ENCODE measurements at regions not wholly inside any gene's neighbourhood (a gene's known extent, or its start where the extent isn't known, plus 50 kb on each side); places are given as distances from the start of the nearest gene placed in this dataset.
"Not testable (repeated sequence)": the region's sequence is repeated elsewhere in the genome, so short reads cannot be mapped to it uniquely, and the experiment has no call there.

- TF ChIP-seq MYC (IDR thresholded peaks at IDR 0.05; ENCODE audit: low read depth, low read length); MYC (CRISPR knock-in tag; IDR thresholded peaks at IDR 0.05; ENCODE audit: borderline replicate concordance, low read depth); JUN (IDR thresholded peaks at IDR 0.05; ENCODE audit: borderline replicate concordance, low read depth, low read length); JUN (CRISPR knock-in tag; IDR thresholded peaks at IDR 0.05; ENCODE audit: borderline replicate concordance); YY1 (IDR thresholded peaks at IDR 0.05; ENCODE audit: borderline replicate concordance in 1 of 3, control insufficient read depth in 1 of 3, extremely low read depth in 1 of 3, insufficient read depth in 3 of 3, insufficient read length in 1 of 3, insufficient replicate concordance in 2 of 3, low read depth in 1 of 3, low read length in 2 of 3); JUND (IDR thresholded peaks at IDR 0.05; ENCODE audit: borderline replicate concordance, low read depth, low read length); JUND (tag; IDR thresholded peaks at IDR 0.05; ENCODE audit: borderline replicate concordance, low read depth, low read length); CTCF (IDR thresholded peaks at IDR 0.05 in 2 of 3, conservative IDR thresholded peaks at IDR 0.05 in 1 of 3; ENCODE audit: insufficient read depth in 2 of 3, low read depth in 1 of 3, low read length in 3 of 3); RHOXF2B (CRISPR knock-in tag; conservative IDR thresholded peaks at IDR 0.05); HDGF (IDR thresholded peaks at IDR 0.05); SP2 (IDR thresholded peaks at IDR 0.05; ENCODE audit: extremely low read depth, low read depth, low read length, poor library complexity, severe bottlenecking); ZNF766 (CRISPR knock-in tag; conservative IDR thresholded peaks at IDR 0.05); POLR2A (conservative IDR thresholded peaks at IDR 0.05): not testable (repeated sequence)
Measured at GRCh38 chr5:56665117-56665516, 150.2 kb upstream of the MAP3K1 start.

Data from K562 (cell line).